ENCODE measurements at regions not wholly inside any gene's neighbourhood (a gene's known extent, or its start where the extent isn't known, plus 50 kb on each side); places are given as distances from the start of the nearest gene placed in this dataset.

- TF ChIP-seq POLR2AphosphoS5 (IDR thresholded peaks at IDR 0.05) (no peak), POLR2A (IDR thresholded peaks at IDR 0.05) (no peak)
These were observed 1113.9 kb upstream of the ACVR2A start for GRCh38 chr2:146730882-146731281.
